GM04503 (cell line): ENCODE measurements at regions not wholly inside any gene's neighbourhood (a gene's known extent, or its start where the extent isn't known, plus 50 kb on each side); places are given as distances from the start of the nearest gene placed in this dataset.

ENCODE experiments used
- DNase-seq: peaks from one replicate; pipeline ENCODE4 v3.0.0-alpha.2; 2012; ENCODE audit warnings: low read depth

GRCh38 chr13:109397285-109397684, 389.1 kb downstream of the IRS2 start:
- no peak for DNase-seq

- no peak for DNase-seq
Observed at GRCh38 chr13:109396266-109396665, 390.1 kb downstream of the IRS2 start.

GRCh38 chr13:109395014-109395413, 391.4 kb downstream of the IRS2 start:
- DNase-seq, result no peak

- no peak for DNase-seq
Observed at GRCh38 chr13:109394311-109394988, 391.9 kb downstream of the IRS2 start.

- no peak for DNase-seq
Observed at GRCh38 chr13:109393045-109393444, 393.3 kb downstream of the IRS2 start.

GRCh38 chr13:109390391-109390790, 396.0 kb downstream of the IRS2 start:
- no peak for DNase-seq

GRCh38 chr13:109389892-109390345, 396.5 kb downstream of the IRS2 start:
- peak; percentile 40 for DNase-seq

- no peak for DNase-seq
Observed at GRCh38 chr13:109389456-109389855, 396.9 kb downstream of the IRS2 start.

GRCh38 chr13:109387471-109387870, 398.9 kb downstream of the IRS2 start:
- no peak for DNase-seq

GRCh38 chr13:109385242-109385560, 401.2 kb downstream of the IRS2 start:
- DNase-seq, result no peak

- DNase-seq, result peak; percentile 82
Observed at GRCh38 chr13:109384491-109385241, 401.7 kb downstream of the IRS2 start.

- DNase-seq, result peak; percentile 39
Observed at GRCh38 chr13:109383683-109384082, 402.7 kb downstream of the IRS2 start.

- peak; percentile 89 for DNase-seq
Observed at GRCh38 chr13:109381546-109382180, 404.7 kb downstream of the IRS2 start.

- no peak for DNase-seq
Observed at GRCh38 chr13:109380457-109380856, 405.9 kb downstream of the IRS2 start.

GRCh38 chr13:109379930-109380329, 406.5 kb downstream of the IRS2 start:
- DNase-seq, result no peak

- DNase-seq, result no peak
Observed at GRCh38 chr13:109376936-109377335, 409.4 kb downstream of the IRS2 start.

- DNase-seq, result no peak
Observed at GRCh38 chr13:109374609-109375200, 411.7 kb downstream of the IRS2 start.

- DNase-seq, result no peak
Observed at GRCh38 chr13:109372666-109373065, 413.7 kb downstream of the IRS2 start.

GRCh38 chr13:109371066-109371465, 415.3 kb downstream of the IRS2 start:
- no peak for DNase-seq

GRCh38 chr13:109370496-109370895, 415.9 kb downstream of the IRS2 start:
- DNase-seq, result no peak

GRCh38 chr13:109369353-109370052, 416.9 kb downstream of the IRS2 start:
- no peak for DNase-seq

GRCh38 chr13:109368230-109368629, 418.2 kb downstream of the IRS2 start:
- no peak for DNase-seq
